ENCODE measurements at regions not wholly inside any gene's neighbourhood (a gene's known extent, or its start where the extent isn't known, plus 50 kb on each side); places are given as distances from the start of the nearest gene placed in this dataset.

- TF ChIP-seq EP300 (IDR thresholded peaks at IDR 0.05) (no peak), POLR2A (IDR thresholded peaks at IDR 0.05) (no peak), CTCF (IDR thresholded peaks at IDR 0.05) (no peak), POLR2AphosphoS5 (IDR thresholded peaks at IDR 0.05) (no peak)
Measured at GRCh38 chr5:143701493-143701892, 110.5 kb upstream of the HMHB1 start.

Data from gastroesophageal sphincter (tissue), 3 donors.